PC-9 (cell line): ENCODE measurements at regions not wholly inside any gene's neighbourhood (a gene's known extent, or its start where the extent isn't known, plus 50 kb on each side); places are given as distances from the start of the nearest gene placed in this dataset.
A peak's percentile ranks its signal among the peaks of the same experiment; 100 is the strongest.
"Not testable (repeated sequence)": the region's sequence is repeated elsewhere in the genome, so short reads cannot be mapped to it uniquely, and the experiment has no call there.

Experiments used
- BruUV-seq: library from RNA; stranded (reverse); fragments of 400-500 nt; replicated peaks from 2 replicates; lab custom pipeline; 2021; lab: Mats Ljungman, UMichigan
- CTCF ChIA-PET: fragments of 300-600 bp; sonication (Branson Sonifier 250); formaldehyde crosslinking; loops from one replicate; lab custom pipeline; 2022; ENCODE audit warnings: antibody characterized with exemption; lab: Charles Lee
- POLR2A ChIA-PET: fragments of 300-600 bp; sonication (Branson Sonifier 250); formaldehyde crosslinking; loops from one replicate; lab custom pipeline; 2022; ENCODE audit warnings: antibody characterized with exemption; ENCODE audit not compliant: unreplicated experiment; lab: Charles Lee
- DNase-seq, 2 experiments: peaks; one replicate each; pipeline versions ENCODE4 v3.0.0 to v3.0.0-alpha.2; 2015 to 2022; ENCODE audit warnings: mixed read lengths in 1 of 2
- H2AFZ ChIP-seq: fragments of 200-600 bp; sonication (generic); 2 replicates; pipeline ENCODE4 v1.8.1; 2017; ENCODE audit warnings: antibody characterized with exemption
- H3F3A ChIP-seq: fragments of 200-600 bp; sonication (generic); 2 replicates; pipeline ENCODE4 v1.8.1; 2017; ENCODE audit warnings: antibody characterized with exemption, mild to moderate bottlenecking, low read depth; ENCODE audit not compliant: insufficient read depth
- H3K27ac ChIP-seq: fragments of 200-600 bp; sonication (generic); 2 replicates; pipeline ENCODE4 v1.6.1; 2016; ENCODE audit warnings: mixed run types
- H3K27me3 ChIP-seq: fragments of 200-600 bp; sonication (generic); 2 replicates; pipeline ENCODE4 v1.6.1; 2016; ENCODE audit warnings: low read depth, mixed run types; ENCODE audit not compliant: insufficient read depth
- H3K36me3 ChIP-seq: fragments of 200-600 bp; sonication (generic); 2 replicates; pipeline ENCODE4 v1.6.1; 2016; ENCODE audit warnings: low read depth, mixed run types
- H3K4me1 ChIP-seq: fragments of 200-600 bp; sonication (generic); replicated peaks from 2 replicates; pipeline ENCODE4 v1.6.1; 2016; ENCODE audit warnings: mixed run types; ENCODE audit not compliant: insufficient read depth
- H3K4me2 ChIP-seq: fragments of 200-600 bp; sonication (generic); 2 replicates; pipeline ENCODE4 v1.6.1; 2017; ENCODE audit warnings: mixed run types
- H3K4me3 ChIP-seq: fragments of 200-600 bp; sonication (generic); 2 replicates; pipeline ENCODE4 v1.6.1; 2016; ENCODE audit warnings: mixed run types
- H3K79me2 ChIP-seq: fragments of 200-600 bp; sonication (generic); 2 replicates; pipeline ENCODE4 v1.6.1; 2017; ENCODE audit warnings: low read depth, mixed run types
- H3K9me2 ChIP-seq: fragments of 200-600 bp; sonication (generic); 2 replicates; pipeline ENCODE4 v1.8.1; 2017; ENCODE audit warnings: mild to moderate bottlenecking; ENCODE audit not compliant: insufficient read depth
- H3K9me3 ChIP-seq: fragments of 200-600 bp; sonication (generic); 2 replicates; pipeline ENCODE4 v1.8.1; 2016; ENCODE audit warnings: low read depth; ENCODE audit not compliant: insufficient read depth
- H4K20me1 ChIP-seq: fragments of 200-600 bp; sonication (generic); 2 replicates; pipeline ENCODE4 v1.8.1; 2017; ENCODE audit not compliant: insufficient read depth
- CTCF ChIP-seq: fragments of 200-600 bp; sonication (generic); conservative IDR thresholded peaks from 2 replicates; pipeline ENCODE4 v1.6.1; 2017; ENCODE audit warnings: mixed run types, antibody characterized with exemption, mild to moderate bottlenecking, moderate library complexity
- EZH2 ChIP-seq: fragments of 200-600 bp; sonication (generic); IDR thresholded peaks from 2 replicates; pipeline ENCODE4 v1.8.0; 2017; ENCODE audit warnings: antibody characterized with exemption, low read depth
- intact Hi-C: fragments of 100-400 bp; cut with micrococcal nuclease; formaldehyde crosslinking; loops from one replicate; pipeline ENCODE4 v1.10.0; 2022; ENCODE audit not compliant: unreplicated experiment

GRCh38 chr15:96053781-96054428, 276.6 kb upstream of the NR2F2 start:
- Histone ChIP-seq H3K27ac (peak overlapping the region; percentile 92), H3F3A (peaks cover 28% of the 10 kb centered on the region), H4K20me1 (no peaks in the 10 kb centered on the region), H3K36me3 (no peaks in the 10 kb centered on the region), H3K4me2 (peak overlapping the region; percentile 96), H3K4me1 (peaks cover 53% of the 10 kb centered on the region), H3K79me2 (no peaks in the 10 kb centered on the region), H3K9me2 (no peaks in the 10 kb centered on the region), H2AFZ (peak overlapping the region; percentile 98), H3K4me3 (peak overlapping the region; percentile 68), H3K27me3 (no peaks in the 10 kb centered on the region), H3K9me3 (no peaks in the 10 kb centered on the region)
- BruUV-seq: no TSS peak
- CTCF ChIA-PET: no interaction called here
- POLR2A ChIA-PET: no interaction called here
- peak in 1 of 2 experiments; percentile 72 for DNase-seq
- TF ChIP-seq CTCF: no peak
- TF ChIP-seq EZH2: no peak
- intact Hi-C loops: loop anchor here (1.0 to 10.0 kb wide), 7 partner anchors 118 to 279 kb away; partner anchors contain the start of gene NR2F2

- ChIA-PET CTCF (no interaction called here), POLR2A (no interaction called here)
- no peaks in the 10 kb centered on the region for H3K36me3 ChIP-seq
- H4K20me1 ChIP-seq: no peaks in the 10 kb centered on the region
- H3K9me2 ChIP-seq: no peaks in the 10 kb centered on the region
- no peaks in the 10 kb centered on the region for H3K27me3 ChIP-seq
- H2AFZ ChIP-seq: no peak overlapping the region
- H3K4me1 ChIP-seq: peaks cover 47% of the 10 kb centered on the region
- no peak for DNase-seq
- H3K27ac ChIP-seq: 0 out of 2 replicates have a peak overlapping the region, but pooled peaks have one; percentile 29
- H3K9me3 ChIP-seq: no peaks in the 10 kb centered on the region
- H3K4me2 ChIP-seq: no peak overlapping the region; the same call in 1 of the 2 replicates
- no TSS peak for BruUV-seq
- peaks cover 28% of the 10 kb centered on the region for H3F3A ChIP-seq
- intact Hi-C loops: loop anchor here (5.0 to 10.0 kb wide), 3 partner anchors 118 to 280 kb away; no protein-coding TSS in a partner anchor
- no peak overlapping the region for H3K4me3 ChIP-seq
- TF ChIP-seq CTCF (no peak), EZH2 (no peak)
- no peaks in the 10 kb centered on the region for H3K79me2 ChIP-seq
Measured at GRCh38 chr15:96054621-96055020, 275.9 kb upstream of the NR2F2 start.

GRCh38 chr15:96058103-96058851, 272.2 kb upstream of the NR2F2 start:
- Histone ChIP-seq H3K79me2 (no peaks in the 10 kb centered on the region), H3K9me3 (no peaks in the 10 kb centered on the region), H3K9me2 (no peaks in the 10 kb centered on the region), H3K4me3 (no peak overlapping the region), H3K4me1 (peaks cover 18% of the 10 kb centered on the region), H2AFZ (no peak overlapping the region), H3K27me3 (no peaks in the 10 kb centered on the region), H3F3A (peaks cover 16% of the 10 kb centered on the region), H3K4me2 (no peak overlapping the region), H4K20me1 (no peaks in the 10 kb centered on the region), H3K36me3 (no peaks in the 10 kb centered on the region), H3K27ac (no peak overlapping the region)
- intact Hi-C loops: loop anchor here (10.0 kb wide), 1 partner anchor 283 kb away; no protein-coding TSS in a partner anchor
- BruUV-seq: no TSS peak
- POLR2A ChIA-PET: interaction anchor here (0.6 kb wide), 1 partner anchor 186 kb away, joined by 7 read pairs; no protein-coding TSS in a partner anchor
- CTCF ChIA-PET: no interaction called here
- DNase-seq: no peak
- TF ChIP-seq CTCF (no peak), EZH2 (no peak)

GRCh38 chr15:96058852-96059103, 271.7 kb upstream of the NR2F2 start:
- H3K36me3 ChIP-seq, BruUV-seq, DNase-seq, H3K27me3 ChIP-seq, H3K9me3 ChIP-seq, H3K79me2 ChIP-seq, H3K4me3 ChIP-seq, H2AFZ ChIP-seq, CTCF ChIA-PET, H3K4me2 ChIP-seq, H3K9me2 ChIP-seq, H3K27ac ChIP-seq, H4K20me1 ChIP-seq: not testable (repeated sequence)
- H3K4me1 ChIP-seq: peaks cover 15% of the 10 kb centered on the region
- H3F3A ChIP-seq: peaks cover 11% of the 10 kb centered on the region
- POLR2A ChIA-PET: interaction anchor here (0.6 kb wide), 1 partner anchor 328 kb away, joined by 8 read pairs; no protein-coding TSS in a partner anchor
- intact Hi-C loops: loop anchor here (10.0 kb wide), 1 partner anchor 284 kb away; no protein-coding TSS in a partner anchor

GRCh38 chr15:96060591-96060990, 269.9 kb upstream of the NR2F2 start:
- H3K9me2 ChIP-seq, H4K20me1 ChIP-seq, H3K36me3 ChIP-seq, CTCF ChIA-PET, H3K9me3 ChIP-seq, intact Hi-C loops, DNase-seq, H2AFZ ChIP-seq, H3K4me2 ChIP-seq, H3K4me3 ChIP-seq, POLR2A ChIA-PET, H3K79me2 ChIP-seq, H3K27me3 ChIP-seq, BruUV-seq, H3K27ac ChIP-seq, H3F3A ChIP-seq: not testable (repeated sequence)
- H3K4me1 ChIP-seq: peaks cover 14% of the 10 kb centered on the region; the same call in 1 of the 2 replicates
